KMS-11 (cell line): ENCODE measurements at regions not wholly inside any gene's neighbourhood (a gene's known extent, or its start where the extent isn't known, plus 50 kb on each side); places are given as distances from the start of the nearest gene placed in this dataset.

Experiments
- H2AFZ ChIP-seq: fragments of 200-600 bp; sonication (generic); 2 replicates; pipeline ENCODE4 v1.6.1; 2016; ENCODE audit warnings: antibody characterized with exemption, mixed run types, low read depth
- H3K27ac ChIP-seq: fragments of 200-600 bp; sonication (generic); 2 replicates; pipeline ENCODE4 v1.6.1; 2016; ENCODE audit warnings: mild to moderate bottlenecking, mixed run types
- H3K27me3 ChIP-seq: fragments of 200-600 bp; sonication (generic); 2 replicates; pipeline ENCODE4 v1.6.1; 2017; ENCODE audit warnings: mild to moderate bottlenecking, low read depth, mixed run types, moderate library complexity; ENCODE audit not compliant: insufficient read depth
- H3K36me3 ChIP-seq: fragments of 200-600 bp; sonication (generic); 2 replicates; pipeline ENCODE4 v1.6.1; 2017; ENCODE audit warnings: mild to moderate bottlenecking, mixed run types; ENCODE audit not compliant: insufficient read depth
- H3K4me1 ChIP-seq: fragments of 200-600 bp; sonication (generic); 2 replicates; pipeline ENCODE4 v1.6.1; 2016; ENCODE audit warnings: mild to moderate bottlenecking, low read depth, mixed run types; ENCODE audit not compliant: poor library complexity, severe bottlenecking
- H3K4me2 ChIP-seq: fragments of 200-600 bp; sonication (generic); 2 replicates; pipeline ENCODE4 v1.7.0; 2016; ENCODE audit warnings: mild to moderate bottlenecking, mixed run types
- H3K4me3 ChIP-seq: fragments of 200-600 bp; sonication (generic); IDR thresholded peaks from 2 replicates; pipeline ENCODE4 v1.6.1; 2017; ENCODE audit warnings: low read depth, low read length, mixed read lengths; ENCODE audit not compliant: insufficient read depth
- H3K79me2 ChIP-seq: fragments of 200-600 bp; sonication (generic); 2 replicates; pipeline ENCODE4 v1.6.1; 2016; ENCODE audit warnings: low read depth, mixed run types; ENCODE audit not compliant: insufficient read depth
- H3K9ac ChIP-seq: fragments of 200-600 bp; sonication (generic); 2 replicates; pipeline ENCODE4 v1.6.1; 2016; ENCODE audit warnings: mild to moderate bottlenecking, mixed run types
- H4K20me1 ChIP-seq: fragments of 200-600 bp; sonication (generic); 2 replicates; pipeline ENCODE4 v1.6.1; 2016; ENCODE audit warnings: mild to moderate bottlenecking, mixed run types; ENCODE audit not compliant: insufficient read depth
- TF ChIP-seq, protein P1 (sequence below): fragments of 200-600 bp; sonication (generic); conservative IDR thresholded peaks from 2 replicates; pipeline ENCODE4 v1.6.1; 2017; ENCODE audit warnings: low read depth, mild to moderate bottlenecking, antibody characterized with exemption, low read length, moderate library complexity, mixed read lengths

DNA sequence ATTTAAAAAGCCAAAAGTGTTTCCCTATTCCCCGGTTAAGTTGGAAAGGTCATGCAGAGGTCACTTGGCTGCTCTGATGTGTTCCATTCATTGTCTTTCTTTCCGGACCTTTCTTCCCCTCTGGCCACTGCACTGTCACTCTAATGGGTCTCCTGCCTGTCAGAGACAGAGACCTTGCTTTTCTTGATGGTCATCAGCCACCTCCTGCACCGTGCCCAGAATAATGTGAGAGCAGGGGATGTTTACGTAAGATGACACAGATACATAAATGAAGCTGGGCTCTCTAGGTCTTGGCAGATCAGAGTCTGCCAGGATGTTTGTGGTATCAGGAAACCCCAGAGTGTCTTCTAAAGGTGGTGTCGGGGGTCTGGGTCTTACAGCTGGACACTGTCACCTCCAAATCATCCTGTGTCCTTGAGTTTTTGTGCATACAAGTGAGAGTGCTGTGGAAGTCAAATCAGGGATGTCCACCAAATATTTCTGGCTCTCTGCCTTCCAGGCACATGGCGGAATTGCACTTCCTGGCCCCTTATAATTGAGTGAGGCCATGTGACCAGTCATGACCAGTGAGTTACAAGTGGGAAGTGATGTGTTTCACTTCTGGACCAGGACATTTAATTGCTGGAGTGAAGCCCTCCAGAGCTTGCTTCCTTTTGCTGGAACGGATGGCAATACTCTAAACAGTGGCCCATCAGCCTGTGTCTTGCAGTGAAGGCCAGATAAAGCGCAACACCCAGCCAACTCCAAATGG, 130.6 kb upstream of the ATP6AP2 start:
- TF ChIP-seq, protein P1, sequence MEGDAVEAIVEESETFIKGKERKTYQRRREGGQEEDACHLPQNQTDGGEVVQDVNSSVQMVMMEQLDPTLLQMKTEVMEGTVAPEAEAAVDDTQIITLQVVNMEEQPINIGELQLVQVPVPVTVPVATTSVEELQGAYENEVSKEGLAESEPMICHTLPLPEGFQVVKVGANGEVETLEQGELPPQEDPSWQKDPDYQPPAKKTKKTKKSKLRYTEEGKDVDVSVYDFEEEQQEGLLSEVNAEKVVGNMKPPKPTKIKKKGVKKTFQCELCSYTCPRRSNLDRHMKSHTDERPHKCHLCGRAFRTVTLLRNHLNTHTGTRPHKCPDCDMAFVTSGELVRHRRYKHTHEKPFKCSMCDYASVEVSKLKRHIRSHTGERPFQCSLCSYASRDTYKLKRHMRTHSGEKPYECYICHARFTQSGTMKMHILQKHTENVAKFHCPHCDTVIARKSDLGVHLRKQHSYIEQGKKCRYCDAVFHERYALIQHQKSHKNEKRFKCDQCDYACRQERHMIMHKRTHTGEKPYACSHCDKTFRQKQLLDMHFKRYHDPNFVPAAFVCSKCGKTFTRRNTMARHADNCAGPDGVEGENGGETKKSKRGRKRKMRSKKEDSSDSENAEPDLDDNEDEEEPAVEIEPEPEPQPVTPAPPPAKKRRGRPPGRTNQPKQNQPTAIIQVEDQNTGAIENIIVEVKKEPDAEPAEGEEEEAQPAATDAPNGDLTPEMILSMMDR = no peak
- no peaks in the 10 kb centered on the region for H3K27me3 ChIP-seq

DNA sequence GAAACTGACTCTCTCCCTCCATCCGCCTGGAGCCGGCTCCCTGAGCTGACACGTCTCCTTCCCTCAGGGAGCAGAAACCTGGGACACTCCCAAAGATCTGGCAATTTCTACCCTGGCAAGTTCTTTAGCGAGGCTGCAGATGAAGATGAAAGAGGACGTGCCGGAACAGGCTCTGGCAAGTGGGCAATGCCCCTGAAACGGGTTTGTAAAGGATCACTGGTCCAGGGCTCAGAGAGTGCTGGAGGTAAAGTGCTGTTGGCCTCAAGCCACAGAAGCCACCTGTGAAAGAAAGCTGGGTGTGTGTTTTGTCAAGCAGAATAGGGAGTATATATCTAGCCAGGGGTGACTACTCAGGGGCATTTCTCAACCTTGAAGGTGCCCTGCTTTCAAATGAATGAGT, 131.4 kb upstream of the ATP6AP2 start:
- H3K27ac ChIP-seq = no peak overlapping the region
- H3K4me3 ChIP-seq = no peak overlapping the region
- H3K79me2 ChIP-seq = no peaks in the 10 kb centered on the region
- H3K36me3 ChIP-seq = no peaks in the 10 kb centered on the region
- no peak overlapping the region for H3K9ac ChIP-seq
- no peak overlapping the region for H3K4me2 ChIP-seq
- H3K4me1 ChIP-seq = no peaks in the 10 kb centered on the region
- H2AFZ ChIP-seq = no peak overlapping the region
- H3K27me3 ChIP-seq = no peaks in the 10 kb centered on the region
- no peaks in the 10 kb centered on the region for H4K20me1 ChIP-seq
- TF ChIP-seq, protein P1 = no peak

More for the DNA sequence above, 130.6 kb upstream of the ATP6AP2 start:
- H4K20me1 ChIP-seq = no peaks in the 10 kb centered on the region
- H3K27ac ChIP-seq = no peak overlapping the region
- H2AFZ ChIP-seq = no peak overlapping the region
- no peaks in the 10 kb centered on the region for H3K36me3 ChIP-seq
- H3K4me2 ChIP-seq = no peak overlapping the region
- no peak overlapping the region for H3K9ac ChIP-seq
- no peak overlapping the region for H3K4me3 ChIP-seq
- no peaks in the 10 kb centered on the region for H3K79me2 ChIP-seq
- H3K4me1 ChIP-seq = no peaks in the 10 kb centered on the region

DNA sequence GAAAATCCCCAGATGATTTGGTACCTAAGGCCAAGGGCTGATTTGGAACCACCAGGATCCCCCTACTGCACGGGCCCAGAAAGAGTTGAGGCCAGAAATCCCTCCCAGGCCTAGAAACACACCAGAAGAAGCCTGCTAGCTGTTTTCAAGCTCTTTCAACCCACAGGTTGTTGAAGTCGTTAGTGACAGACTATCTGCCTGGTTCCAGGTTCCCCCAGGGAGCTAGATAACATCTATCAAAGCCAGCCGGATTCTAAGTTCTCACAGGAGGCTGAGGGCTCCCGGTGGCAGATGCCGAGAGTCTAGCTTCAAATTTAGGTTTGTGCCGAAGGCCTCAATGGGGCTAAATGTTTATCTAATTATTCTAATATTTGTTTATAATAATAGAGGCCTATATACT, 132.0 kb upstream of the ATP6AP2 start:
- no peak overlapping the region for H3K9ac ChIP-seq
- TF ChIP-seq, protein P1 = no peak
- no peak overlapping the region for H3K4me2 ChIP-seq
- H3K4me3 ChIP-seq = no peak overlapping the region
- no peaks in the 10 kb centered on the region for H3K36me3 ChIP-seq
- H3K79me2 ChIP-seq = no peaks in the 10 kb centered on the region
- no peaks in the 10 kb centered on the region for H3K4me1 ChIP-seq
- H3K27me3 ChIP-seq = no peaks in the 10 kb centered on the region
- H2AFZ ChIP-seq = no peak overlapping the region
- H4K20me1 ChIP-seq = no peaks in the 10 kb centered on the region
- H3K27ac ChIP-seq = no peak overlapping the region

DNA sequence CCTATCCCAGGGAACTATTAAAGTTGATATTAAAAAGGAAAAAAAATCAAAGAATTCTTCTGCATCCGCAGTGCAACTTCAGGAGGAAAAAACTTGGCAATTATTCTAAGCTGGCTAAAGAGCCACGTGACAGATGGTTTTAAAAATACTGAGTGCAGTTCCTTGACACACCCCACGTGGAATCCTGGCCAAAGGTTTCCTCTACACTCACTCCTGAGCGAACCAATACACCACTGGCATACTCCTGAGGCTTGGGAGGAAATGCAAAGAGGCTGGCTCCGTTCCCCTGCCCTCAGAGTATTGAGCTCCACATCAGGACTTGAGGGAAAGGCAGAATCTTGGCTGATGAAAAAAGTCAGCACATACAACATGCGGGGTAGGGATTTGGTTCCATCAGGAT, 133.8 kb upstream of the ATP6AP2 start:
- no peak overlapping the region for H3K4me2 ChIP-seq
- no peaks in the 10 kb centered on the region for H3K36me3 ChIP-seq
- H3K4me1 ChIP-seq = no peaks in the 10 kb centered on the region
- no peak overlapping the region for H2AFZ ChIP-seq
- H3K27ac ChIP-seq = no peak overlapping the region
- no peaks in the 10 kb centered on the region for H3K27me3 ChIP-seq
- no peaks in the 10 kb centered on the region for H4K20me1 ChIP-seq
- no peak overlapping the region for H3K4me3 ChIP-seq
- H3K9ac ChIP-seq = no peak overlapping the region
- TF ChIP-seq, protein P1 = no peak
- H3K79me2 ChIP-seq = no peaks in the 10 kb centered on the region
